ENCODE measurements at regions not wholly inside any gene's neighbourhood (a gene's known extent, or its start where the extent isn't known, plus 50 kb on each side); places are given as distances from the start of the nearest gene placed in this dataset.

- TF ChIP-seq, protein P1, sequence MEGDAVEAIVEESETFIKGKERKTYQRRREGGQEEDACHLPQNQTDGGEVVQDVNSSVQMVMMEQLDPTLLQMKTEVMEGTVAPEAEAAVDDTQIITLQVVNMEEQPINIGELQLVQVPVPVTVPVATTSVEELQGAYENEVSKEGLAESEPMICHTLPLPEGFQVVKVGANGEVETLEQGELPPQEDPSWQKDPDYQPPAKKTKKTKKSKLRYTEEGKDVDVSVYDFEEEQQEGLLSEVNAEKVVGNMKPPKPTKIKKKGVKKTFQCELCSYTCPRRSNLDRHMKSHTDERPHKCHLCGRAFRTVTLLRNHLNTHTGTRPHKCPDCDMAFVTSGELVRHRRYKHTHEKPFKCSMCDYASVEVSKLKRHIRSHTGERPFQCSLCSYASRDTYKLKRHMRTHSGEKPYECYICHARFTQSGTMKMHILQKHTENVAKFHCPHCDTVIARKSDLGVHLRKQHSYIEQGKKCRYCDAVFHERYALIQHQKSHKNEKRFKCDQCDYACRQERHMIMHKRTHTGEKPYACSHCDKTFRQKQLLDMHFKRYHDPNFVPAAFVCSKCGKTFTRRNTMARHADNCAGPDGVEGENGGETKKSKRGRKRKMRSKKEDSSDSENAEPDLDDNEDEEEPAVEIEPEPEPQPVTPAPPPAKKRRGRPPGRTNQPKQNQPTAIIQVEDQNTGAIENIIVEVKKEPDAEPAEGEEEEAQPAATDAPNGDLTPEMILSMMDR (IDR thresholded peaks at IDR 0.05): no peak
- TF ChIP-seq POLR2A (IDR thresholded peaks at IDR 0.05): no peak
These were observed 292.9 kb downstream of the IKZF2 start for GRCh38 chr2:212858496-212858895.
